BE2C (cell line): ENCODE measurements at regions not wholly inside any gene's neighbourhood (a gene's known extent, or its start where the extent isn't known, plus 50 kb on each side); places are given as distances from the start of the nearest gene placed in this dataset.

Experiments used
- DNase-seq: peaks from one replicate; pipeline ENCODE4 v3.0.0-alpha.2; 2020
- H3K27me3 ChIP-seq: fragments of 250-450 bp; sonication (Bioruptor Pico); 2 replicates; pipeline ENCODE4 v1.5.1; 2020; ENCODE audit warnings: mild to moderate bottlenecking
- H3K36me3 ChIP-seq: fragments of 250-450 bp; sonication (Bioruptor Pico); 2 replicates; pipeline ENCODE4 v1.5.1; 2020; ENCODE audit warnings: mild to moderate bottlenecking
- H3K4me1 ChIP-seq: fragments of 250-450 bp; sonication (Bioruptor Pico); 2 replicates; pipeline ENCODE4 v1.5.1; 2020
- H3K4me3 ChIP-seq: 2 replicates; pipeline ENCODE4 v1.5.1; 2011; ENCODE audit warnings: low read depth, low read length
- H3K9me3 ChIP-seq: fragments of 250-450 bp; sonication (Bioruptor Pico); 2 replicates; pipeline ENCODE4 v1.5.1; 2020
- CTCF ChIP-seq: IDR thresholded peaks from 2 replicates; pipeline ENCODE4 v1.5.1; 2012; ENCODE audit warnings: mild to moderate bottlenecking, low read depth, low read length

DNA sequence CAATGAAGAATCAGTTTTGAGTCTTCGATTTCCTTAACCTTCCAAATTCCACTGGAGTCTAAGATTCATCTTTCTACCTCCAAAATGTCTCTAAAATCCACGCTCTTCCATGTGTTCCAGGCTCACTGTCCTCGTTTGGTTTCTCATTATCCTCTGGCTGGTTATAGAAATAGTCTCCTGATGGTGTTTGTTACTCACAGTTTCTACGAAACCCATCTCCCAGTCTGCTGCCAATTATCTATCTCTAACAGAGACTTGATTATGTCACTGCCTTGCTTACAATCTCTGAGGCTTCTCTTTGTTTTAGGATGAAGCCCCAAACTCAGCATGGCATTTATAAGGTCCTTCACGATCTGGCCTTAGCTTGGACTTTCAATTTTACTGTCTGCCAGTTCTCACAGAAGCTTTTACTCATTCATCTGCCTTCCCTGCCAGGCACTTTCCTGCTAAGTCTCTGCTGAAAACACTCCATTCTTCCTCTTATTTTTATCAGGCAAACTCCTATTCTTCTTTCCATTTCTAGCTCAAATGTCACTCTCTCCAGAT is 339.6 kb upstream of the SGCD start:
- Histone ChIP-seq H3K4me1 (no peaks in the 10 kb centered on the region), H3K4me3 (no peak overlapping the region), H3K9me3 (no peaks in the 10 kb centered on the region), H3K27me3 (no peaks in the 10 kb centered on the region), H3K36me3 (no peaks in the 10 kb centered on the region)
- no peak for TF ChIP-seq CTCF
- no peak for DNase-seq

- no peak for DNase-seq
- H3K4me3 ChIP-seq, result no peak overlapping the region
- no peak for TF ChIP-seq CTCF
- H3K4me1 ChIP-seq, result no peaks in the 10 kb centered on the region
- H3K9me3 ChIP-seq, result no peaks in the 10 kb centered on the region
- no peaks in the 10 kb centered on the region for H3K36me3 ChIP-seq
- no peaks in the 10 kb centered on the region for H3K27me3 ChIP-seq
Observed at GRCh38 chr5:155989879-155990278, 337.1 kb upstream of the SGCD start.

GRCh38 chr5:155996123-155996522 is 330.8 kb upstream of the SGCD start:
- H3K36me3 ChIP-seq, result no peaks in the 10 kb centered on the region
- no peak overlapping the region for H3K4me3 ChIP-seq
- no peaks in the 10 kb centered on the region for H3K9me3 ChIP-seq
- no peaks in the 10 kb centered on the region for H3K4me1 ChIP-seq
- no peaks in the 10 kb centered on the region for H3K27me3 ChIP-seq
- no peak for DNase-seq
- no peak for TF ChIP-seq CTCF

DNA sequence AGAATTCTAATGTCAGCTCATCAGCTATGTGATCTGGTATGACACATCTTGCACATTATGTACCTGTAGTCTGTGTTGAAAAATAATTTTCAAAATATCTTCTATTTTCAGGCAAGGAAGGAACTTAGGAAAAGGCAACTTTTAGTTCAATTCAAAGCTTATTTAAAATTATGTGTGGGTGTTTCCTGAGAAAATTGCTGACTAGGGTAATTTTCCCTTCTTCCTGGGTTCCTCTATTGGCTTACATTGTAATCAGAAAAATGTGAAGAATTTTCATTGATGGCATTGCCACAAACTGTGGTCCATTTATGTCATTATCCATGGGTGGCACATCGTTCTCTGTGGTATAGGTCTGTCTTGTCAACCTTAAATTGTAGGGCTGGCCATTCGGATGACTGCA is 328.7 kb upstream of the SGCD start:
- Histone ChIP-seq H3K36me3 (no peaks in the 10 kb centered on the region), H3K27me3 (no peaks in the 10 kb centered on the region), H3K9me3 (no peaks in the 10 kb centered on the region), H3K4me1 (no peaks in the 10 kb centered on the region), H3K4me3 (no peak overlapping the region)
- no peak for DNase-seq
- no peak for TF ChIP-seq CTCF

GRCh38 chr5:156000115-156000514 is 326.8 kb upstream of the SGCD start:
- no peak overlapping the region for H3K4me3 ChIP-seq
- H3K27me3 ChIP-seq, result no peaks in the 10 kb centered on the region
- H3K9me3 ChIP-seq, result no peaks in the 10 kb centered on the region
- no peak for TF ChIP-seq CTCF
- no peak for DNase-seq
- no peaks in the 10 kb centered on the region for H3K36me3 ChIP-seq
- H3K4me1 ChIP-seq, result no peaks in the 10 kb centered on the region

DNA sequence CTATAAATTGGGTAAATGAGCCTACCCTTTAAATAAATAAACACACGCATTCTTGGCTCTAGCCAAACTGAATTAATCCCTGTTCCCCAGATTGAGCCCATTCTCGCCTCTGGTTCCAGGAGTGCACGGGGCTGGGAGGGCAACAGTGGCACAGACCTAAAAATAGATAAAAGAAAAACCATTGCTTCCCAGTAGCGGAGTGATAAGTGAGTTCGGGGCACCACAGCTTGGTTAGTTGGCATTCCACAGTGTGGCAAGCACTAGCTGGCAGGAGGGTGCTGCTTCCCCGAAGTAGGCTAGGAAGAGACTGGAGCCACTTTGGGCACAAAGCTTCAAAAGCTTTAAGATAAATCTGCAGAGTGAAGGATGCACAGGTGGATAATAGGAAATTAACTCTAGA is 322.2 kb upstream of the SGCD start:
- no peak overlapping the region for H3K4me3 ChIP-seq
- no peaks in the 10 kb centered on the region for H3K9me3 ChIP-seq
- TF ChIP-seq CTCF, result no peak
- no peak for DNase-seq
- no peaks in the 10 kb centered on the region for H3K27me3 ChIP-seq
- no peaks in the 10 kb centered on the region for H3K36me3 ChIP-seq
- H3K4me1 ChIP-seq, result no peaks in the 10 kb centered on the region
